ENCODE measurements at regions not wholly inside any gene's neighbourhood (a gene's known extent, or its start where the extent isn't known, plus 50 kb on each side); places are given as distances from the start of the nearest gene placed in this dataset.

- no peak for TF ChIP-seq CTCF (IDR thresholded peaks at IDR 0.05 in 4 of 5, conservative IDR thresholded peaks at IDR 0.05 in 1 of 5)
- TF ChIP-seq POLR2A (IDR thresholded peaks at IDR 0.05), result no peak
Observed at GRCh38 chr9:111144741-111145140, 106.5 kb upstream of the LPAR1 start.
